Fibroblast of lung (primary cell): ENCODE measurements at regions not wholly inside any gene's neighbourhood (a gene's known extent, or its start where the extent isn't known, plus 50 kb on each side); places are given as distances from the start of the nearest gene placed in this dataset.

Experiments
- EZH2 ChIP-seq: IDR thresholded peaks from 2 replicates; pipeline ENCODE4 v1.5.1; 2012; ENCODE audit warnings: low read length, control low read depth, mild to moderate bottlenecking; ENCODE audit errors: missing control alignments
- TF ChIP-seq, protein P1 (sequence below), 2 donors: IDR thresholded peaks in 1 of 2; conservative IDR thresholded peaks in 1 of 2; 1 replicate in 1 of 2; 2 replicates in 1 of 2; pipeline ENCODE4 v1.5.1; 2011 to 2012; ENCODE audit warnings: low read length in 2 of 2, control low read depth in 1 of 2, inconsistent platforms in 1 of 2, low read depth in 1 of 2, mild to moderate bottlenecking in 1 of 2

DNA sequence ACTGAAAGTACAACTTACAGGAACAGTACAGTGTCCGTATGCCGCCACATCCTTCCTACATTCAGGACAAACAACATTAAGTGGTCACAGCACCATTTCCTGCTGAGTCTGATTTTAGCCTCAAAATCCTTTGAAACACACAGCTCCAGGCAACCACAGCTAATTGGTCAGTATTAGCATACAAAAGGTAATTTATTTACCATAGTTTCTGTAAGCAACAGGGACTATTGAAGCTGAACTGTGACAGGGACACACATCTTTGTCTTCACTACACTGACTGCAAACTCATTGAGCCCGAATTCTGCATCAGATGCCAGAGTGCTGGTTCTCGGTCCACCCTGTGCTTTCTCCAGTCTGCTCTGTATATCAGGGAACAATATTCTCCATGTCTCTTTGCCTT is 151.8 kb downstream of the ST6GAL2 start:
- TF ChIP-seq, protein P1, sequence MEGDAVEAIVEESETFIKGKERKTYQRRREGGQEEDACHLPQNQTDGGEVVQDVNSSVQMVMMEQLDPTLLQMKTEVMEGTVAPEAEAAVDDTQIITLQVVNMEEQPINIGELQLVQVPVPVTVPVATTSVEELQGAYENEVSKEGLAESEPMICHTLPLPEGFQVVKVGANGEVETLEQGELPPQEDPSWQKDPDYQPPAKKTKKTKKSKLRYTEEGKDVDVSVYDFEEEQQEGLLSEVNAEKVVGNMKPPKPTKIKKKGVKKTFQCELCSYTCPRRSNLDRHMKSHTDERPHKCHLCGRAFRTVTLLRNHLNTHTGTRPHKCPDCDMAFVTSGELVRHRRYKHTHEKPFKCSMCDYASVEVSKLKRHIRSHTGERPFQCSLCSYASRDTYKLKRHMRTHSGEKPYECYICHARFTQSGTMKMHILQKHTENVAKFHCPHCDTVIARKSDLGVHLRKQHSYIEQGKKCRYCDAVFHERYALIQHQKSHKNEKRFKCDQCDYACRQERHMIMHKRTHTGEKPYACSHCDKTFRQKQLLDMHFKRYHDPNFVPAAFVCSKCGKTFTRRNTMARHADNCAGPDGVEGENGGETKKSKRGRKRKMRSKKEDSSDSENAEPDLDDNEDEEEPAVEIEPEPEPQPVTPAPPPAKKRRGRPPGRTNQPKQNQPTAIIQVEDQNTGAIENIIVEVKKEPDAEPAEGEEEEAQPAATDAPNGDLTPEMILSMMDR (conservative IDR thresholded peaks at IDR 0.05 in 1 of 2, IDR thresholded peaks at IDR 0.05 in 1 of 2; ENCODE audit: low read depth in 1 of 2, low read length in 2 of 2), result no peak
- no peak for TF ChIP-seq EZH2
